ENCODE measurements at regions not wholly inside any gene's neighbourhood (a gene's known extent, or its start where the extent isn't known, plus 50 kb on each side); places are given as distances from the start of the nearest gene placed in this dataset.

GRCh38 chr15:70439880-70440279 is 323.5 kb downstream of the UACA start:
- TF ChIP-seq CTCF (conservative IDR thresholded peaks at IDR 0.05 in 1 of 2, IDR thresholded peaks at IDR 0.05 in 1 of 2; ENCODE audit: low read depth in 1 of 2, low read length in 2 of 2) (no peak), EZH2 (IDR thresholded peaks at IDR 0.05; ENCODE audit: low read length, missing control alignments) (no peak)
